WI38 (cell line): ENCODE measurements at regions not wholly inside any gene's neighbourhood (a gene's known extent, or its start where the extent isn't known, plus 50 kb on each side); places are given as distances from the start of the nearest gene placed in this dataset.

ENCODE experiments used
- H3K4me3 ChIP-seq: 2 replicates; pipeline ENCODE4 v1.5.1; 2011; ENCODE audit warnings: low read depth, mild to moderate bottlenecking, control low read depth, low read length
- CTCF ChIP-seq: IDR thresholded peaks from 2 replicates; pipeline ENCODE4 v1.5.1; 2012; ENCODE audit warnings: low read depth, mild to moderate bottlenecking, control low read depth, low read length

- no peak for TF ChIP-seq CTCF
- H3K4me3 ChIP-seq: no peak overlapping the region
Measured at GRCh38 chr20:48065833-48066232, 280.6 kb upstream of the SULF2 start.

GRCh38 chr20:48064929-48065328 lies 279.6 kb upstream of the SULF2 start:
- TF ChIP-seq CTCF: no peak
- no peak overlapping the region for H3K4me3 ChIP-seq

- TF ChIP-seq CTCF: no peak
- no peak overlapping the region for H3K4me3 ChIP-seq
Measured at GRCh38 chr20:48060841-48061720, 275.8 kb upstream of the SULF2 start.

GRCh38 chr20:48058611-48059559 lies 273.6 kb upstream of the SULF2 start:
- TF ChIP-seq CTCF: no peak
- no peak overlapping the region for H3K4me3 ChIP-seq

GRCh38 chr20:48057739-48058138 lies 272.5 kb upstream of the SULF2 start:
- TF ChIP-seq CTCF: no peak

GRCh38 chr20:48057251-48057650 lies 272.0 kb upstream of the SULF2 start:
- TF ChIP-seq CTCF: no peak
- H3K4me3 ChIP-seq: no peak overlapping the region

More at GRCh38 chr20:48057739-48058138, 272.5 kb upstream of the SULF2 start:
- no peak overlapping the region for H3K4me3 ChIP-seq
